ENCODE measurements at regions not wholly inside any gene's neighbourhood (a gene's known extent, or its start where the extent isn't known, plus 50 kb on each side); places are given as distances from the start of the nearest gene placed in this dataset.

GRCh38 chr6:165186041-165186440, 123.4 kb downstream of the C6orf118 start:
- TF ChIP-seq CTCF (IDR thresholded peaks at IDR 0.05): no peak
- TF ChIP-seq POLR2A (IDR thresholded peaks at IDR 0.05): no peak
- no peak for TF ChIP-seq POLR2AphosphoS5 (IDR thresholded peaks at IDR 0.05)
- TF ChIP-seq EP300 (IDR thresholded peaks at IDR 0.05): no peak
